GM12878 (cell line): ENCODE measurements at regions not wholly inside any gene's neighbourhood (a gene's known extent, or its start where the extent isn't known, plus 50 kb on each side); places are given as distances from the start of the nearest gene placed in this dataset.

ENCODE experiments used
- ATAC-seq: fragments of 200-7000 bp; cut with Tn5 transposase; 3 replicates; pipeline ENCODE4 v1.9.1; 2020; ENCODE audit warnings: mild to moderate bottlenecking, moderate library complexity
- BruUV-seq: library from RNA; stranded (reverse); fragments of 400-500 nt; replicated peaks from 2 replicates; lab custom pipeline; 2021; lab: Mats Ljungman, UMichigan
- CTCF ChIA-PET: fragments of 300-600 bp; sonication (Branson Sonifier 250); formaldehyde crosslinking; extraction: SDS; loops from one replicate; lab custom pipeline; 2021; ENCODE audit warnings: inconsistent platforms; lab: Yijun Ruan, JAX
- POLR2A ChIA-PET: fragments of 350-600 bp; formaldehyde crosslinking; extraction: SDS; loops from one replicate; lab custom pipeline; 2021; ENCODE audit warnings: inconsistent platforms; lab: Charles Lee
- RAD21 ChIA-PET: fragments of 300-600 bp; sonication (Branson Sonifier 250); formaldehyde crosslinking; loops from one replicate; lab custom pipeline; 2023; ENCODE audit warnings: antibody characterized with exemption; ENCODE audit not compliant: unreplicated experiment; lab: Charles Lee
- SMC1A ChIA-PET: fragments of 300-600 bp; sonication (Branson Sonifier 250); formaldehyde crosslinking; loops from one replicate; lab custom pipeline; 2023; ENCODE audit not compliant: unreplicated experiment, uncharacterized antibody; lab: Charles Lee
- DNase-seq: peaks from one replicate; pipeline ENCODE4 v3.0.0-alpha.2; 2011; ENCODE audit warnings: low read depth, low spot score
- FAIRE-seq: peaks from 3 replicates; lab custom pipeline; 2011; peaks lifted over from hg19 to GRCh38; lab: Jason Lieb, UNC
- H2AFZ ChIP-seq: 2 replicates; pipeline ENCODE4 v1.6.0; 2011; ENCODE audit warnings: low read depth, low read length, control low read depth; ENCODE audit not compliant: control insufficient read depth
- H3K27ac ChIP-seq: 2 replicates; pipeline ENCODE4 v1.5.1; 2011; ENCODE audit warnings: control low read depth; ENCODE audit not compliant: control insufficient read depth, insufficient read depth
- H3K27me3 ChIP-seq, 2 experiments: replicated peaks in 1 of 2; 2 replicates each; pipeline versions ENCODE4 v1.6.0 to v1.6.1; 2011; ENCODE audit warnings: low read length in 1 of 2; ENCODE audit not compliant: control insufficient read depth in 2 of 2, insufficient read depth in 2 of 2
- H3K36me3 ChIP-seq, 2 experiments: 2 replicates each; pipeline ENCODE4 v1.5.1; 2011; ENCODE audit warnings: low read length in 1 of 2; ENCODE audit not compliant: control insufficient read depth in 2 of 2, insufficient read depth in 2 of 2
- H3K4me1 ChIP-seq: 2 replicates; pipeline ENCODE4 v1.6.1; 2011; ENCODE audit warnings: mild to moderate bottlenecking, low read length, moderate library complexity, mixed read lengths; ENCODE audit not compliant: control insufficient read depth, insufficient read depth
- H3K4me2 ChIP-seq: 2 replicates; pipeline ENCODE4 v1.6.0; 2011; ENCODE audit warnings: control low read depth; ENCODE audit not compliant: control insufficient read depth, insufficient read depth
- H3K4me3 ChIP-seq: fragments of 200-600 bp; sonication (generic); 2 replicates; pipeline ENCODE4 v1.5.1; 2016
- H3K79me2 ChIP-seq: 2 replicates; pipeline ENCODE4 v1.6.0; 2011; ENCODE audit warnings: low read length; ENCODE audit not compliant: control insufficient read depth, insufficient read depth
- H3K9ac ChIP-seq: 2 replicates; pipeline ENCODE4 v1.8.0; 2011; ENCODE audit warnings: low read length, control low read depth, mixed read lengths; ENCODE audit not compliant: control insufficient read depth, insufficient read depth
- H3K9me3 ChIP-seq: replicated peaks from 3 replicates; pipeline ENCODE4 v1.5.1; 2011; ENCODE audit warnings: mild to moderate bottlenecking, low read length; ENCODE audit not compliant: control insufficient read depth, insufficient read depth
- H4K20me1 ChIP-seq: 2 replicates; pipeline ENCODE4 v1.6.0; 2011; ENCODE audit not compliant: control insufficient read depth, insufficient read depth
- CBX3 ChIP-seq: fragments of 200-600 bp; sonication (generic); IDR thresholded peaks from 2 replicates; pipeline ENCODE4 v1.6.1; 2016; ENCODE audit warnings: low read depth, borderline replicate concordance
- CHD1 ChIP-seq: IDR thresholded peaks from 2 replicates; pipeline ENCODE4 v1.6.1; 2012; ENCODE audit warnings: low read depth, low read length, improper control_type of control experiment
- CREM ChIP-seq: IDR thresholded peaks from 2 replicates; pipeline ENCODE4 v1.6.1; 2014; ENCODE audit warnings: antibody characterized with exemption, low read depth
- JUND ChIP-seq: IDR thresholded peaks from 2 replicates; pipeline ENCODE4 v1.6.1; 2012; ENCODE audit warnings: low read depth, mild to moderate bottlenecking, low read length, improper control_type of control experiment, moderate library complexity
- MYC ChIP-seq: IDR thresholded peaks from 2 replicates; pipeline ENCODE4 v1.6.1; 2011; ENCODE audit warnings: mild to moderate bottlenecking, low read length, moderate library complexity, inconsistent platforms; ENCODE audit not compliant: insufficient read depth, insufficient replicate concordance, insufficient read length, severe bottlenecking
- NFYB ChIP-seq: IDR thresholded peaks from 2 replicates; pipeline ENCODE4 v1.6.1; 2011; ENCODE audit warnings: low read depth, mild to moderate bottlenecking, low read length, improper control_type of control experiment, moderate library complexity; ENCODE audit not compliant: insufficient read depth
- NR2C1 ChIP-seq: fragments of 450-650 bp; IDR thresholded peaks from 2 replicates; pipeline ENCODE4 v1.6.1; 2017; ENCODE audit warnings: antibody characterized with exemption, mild to moderate bottlenecking, moderate library complexity
- NR2F1 ChIP-seq: fragments of 450-650 bp; conservative IDR thresholded peaks from 2 replicates; pipeline ENCODE4 v1.6.1; 2017; ENCODE audit warnings: mild to moderate bottlenecking
- NRF1 ChIP-seq: conservative IDR thresholded peaks from 2 replicates; pipeline ENCODE4 v1.6.1; 2011; ENCODE audit warnings: mild to moderate bottlenecking, low read depth, low read length, improper control_type of control experiment
- POLR2A ChIP-seq: IDR thresholded peaks from 2 replicates; pipeline ENCODE4 v1.6.1; 2011; ENCODE audit warnings: low read depth, mild to moderate bottlenecking, low read length
- POLR2AphosphoS2 ChIP-seq: IDR thresholded peaks from 2 replicates; pipeline ENCODE4 v1.6.1; 2011; ENCODE audit warnings: low read depth, mild to moderate bottlenecking, low read length, improper control_type of control experiment, moderate library complexity
- RBBP5 ChIP-seq: fragments of 200-600 bp; sonication (generic); conservative IDR thresholded peaks from 2 replicates; pipeline ENCODE4 v1.6.1; 2016
- SMAD5 ChIP-seq: IDR thresholded peaks from 2 replicates; pipeline ENCODE4 v1.6.1; 2016; ENCODE audit warnings: antibody characterized with exemption, low read depth
- SMARCA5 ChIP-seq: fragments of 450-650 bp; IDR thresholded peaks from 2 replicates; pipeline ENCODE4 v1.6.1; 2017; ENCODE audit warnings: mild to moderate bottlenecking
- STAT1 ChIP-seq: fragments of 450-650 bp; conservative IDR thresholded peaks from 2 replicates; pipeline ENCODE4 v1.6.1; 2014; ENCODE audit warnings: antibody characterized with exemption, mild to moderate bottlenecking
- SUZ12 ChIP-seq: fragments of 200-600 bp; sonication (generic); IDR thresholded peaks from one replicate; pipeline ENCODE4 v1.6.1; 2018; ENCODE audit warnings: antibody characterized with exemption, mild to moderate bottlenecking; ENCODE audit not compliant: unreplicated experiment
- ZNF592 ChIP-seq: fragments of 450-650 bp; IDR thresholded peaks from 2 replicates; pipeline ENCODE4 v1.6.1; 2017; ENCODE audit warnings: mild to moderate bottlenecking, moderate library complexity
- ZNF622 ChIP-seq: fragments of 450-650 bp; IDR thresholded peaks from 2 replicates; pipeline ENCODE4 v1.6.1; 2017; ENCODE audit warnings: mild to moderate bottlenecking, inconsistent platforms
- ZZZ3 ChIP-seq: IDR thresholded peaks from 2 replicates; pipeline ENCODE4 v1.6.1; 2011; ENCODE audit warnings: low read depth; ENCODE audit not compliant: control insufficient read depth, insufficient read length
- WGBS: methylation state at CpG from one replicate; pipeline ENCODE4 v1.1.6; 2016; ENCODE audit warnings: low lambda C conversion rate; ENCODE audit not compliant: insufficient replicate concordance, insufficient coverage; ENCODE audit errors: missing lambda C conversion rate; 5-methylcytosine and 5-hydroxymethylcytosine counted together
- in situ Hi-C: fragments of 300-500 bp; cut with MboI; formaldehyde crosslinking; loops from 9 replicates; pipeline ENCODE4 v1.14.3; 2018; ENCODE audit warnings: mixed read lengths
- intact Hi-C: fragments of 100-400 bp; cut with micrococcal nuclease; formaldehyde crosslinking; loops from one replicate; pipeline ENCODE4 v1.14.2; 2022; ENCODE audit not compliant: unreplicated experiment

- TF ChIP-seq NRF1 (no peak), ZZZ3 (no peak), CREM (no peak), ZNF592 (no peak)
Measured at GRCh38 chr13:37194428-37194861, 89.0 kb upstream of the CSNK1A1L start (continued).

GRCh38 chr13:37192956-37193355 lies 87.5 kb upstream of the CSNK1A1L start:
- in situ Hi-C loops (no loop called here), intact Hi-C loops (no loop called here)
- H3K27ac ChIP-seq, result no peak overlapping the region
- no peaks in the 10 kb centered on the region for H3K79me2 ChIP-seq
- ATAC-seq (no peak), DNase-seq (no peak), FAIRE-seq (no peak)
- H4K20me1 ChIP-seq, result no peaks in the 10 kb centered on the region
- WGBS, result 3% methylated on average over 2 of the region's 2 CpGs
- SMC1A ChIA-PET, result no interaction called here
- CTCF ChIA-PET, result no interaction called here
- POLR2A ChIA-PET, result no interaction called here
- no peaks in the 10 kb centered on the region for H3K4me1 ChIP-seq
- no peak overlapping the region for H3K4me2 ChIP-seq
- RAD21 ChIA-PET, result no interaction called here
- BruUV-seq, result no TSS peak
- no peak overlapping the region for H2AFZ ChIP-seq
- H3K27me3 ChIP-seq, result no peaks in the 10 kb centered on the region
- no peak overlapping the region for H3K4me3 ChIP-seq
- no peaks in the 10 kb centered on the region for H3K9me3 ChIP-seq
- no peak overlapping the region for H3K9ac ChIP-seq
- TF ChIP-seq CHD1 (no peak), RBBP5 (no peak), NR2F1 (no peak), ZNF592 (no peak), JUND (no peak), CBX3 (no peak), SUZ12 (no peak), SMARCA5 (no peak), POLR2A (no peak), NR2C1 (no peak), POLR2AphosphoS2 (no peak), ZNF622 (no peak), NFYB (no peak), MYC (no peak), SMAD5 (no peak), STAT1 (no peak)
- H3K36me3 ChIP-seq, result no peaks in the 10 kb centered on the region
